GM12873 (cell line): ENCODE measurements at regions not wholly inside any gene's neighbourhood (a gene's known extent, or its start where the extent isn't known, plus 50 kb on each side); places are given as distances from the start of the nearest gene placed in this dataset.

ENCODE experiments used
- TF ChIP-seq, protein P1 (sequence below): IDR thresholded peaks from 2 replicates; pipeline ENCODE4 v1.5.1; 2012; ENCODE audit warnings: low read depth, mild to moderate bottlenecking, moderate library complexity, low read length, control low read depth; ENCODE audit not compliant: insufficient read depth; ENCODE audit errors: missing control alignments

DNA sequence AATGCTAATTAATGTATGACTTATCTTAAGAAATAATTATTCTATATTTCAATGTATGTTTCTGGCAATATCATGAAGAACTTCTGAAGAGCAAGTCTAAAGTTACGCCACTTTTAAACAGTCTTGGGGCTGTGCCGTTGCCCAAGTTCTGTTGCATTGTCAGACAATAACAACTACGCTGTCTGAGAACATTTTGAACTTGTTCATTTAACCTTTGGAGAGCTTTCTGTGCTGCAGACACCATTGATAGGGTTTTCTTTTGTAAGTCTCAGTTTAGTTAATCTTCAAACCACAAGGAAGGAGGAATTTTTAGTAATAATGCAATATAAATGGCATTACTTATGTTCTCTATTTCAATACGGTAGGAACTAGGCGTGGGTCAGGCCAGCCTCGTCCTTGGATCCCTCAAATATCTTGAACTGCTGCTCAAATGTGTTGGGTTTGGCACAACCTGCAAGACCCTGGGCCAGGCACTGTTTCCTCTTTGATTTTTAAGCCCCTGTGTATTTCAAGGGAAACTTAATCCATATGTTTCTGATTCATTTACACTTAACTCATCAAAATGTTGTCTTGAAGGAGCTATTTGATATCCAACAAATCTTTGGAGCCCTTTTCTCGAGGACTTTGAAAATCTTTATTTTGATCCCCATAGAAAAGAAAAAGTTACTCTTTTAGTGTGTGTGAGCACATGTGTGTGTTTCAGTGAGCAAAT lies 215.5 kb downstream of the INHBA start:
- TF ChIP-seq, protein P1, sequence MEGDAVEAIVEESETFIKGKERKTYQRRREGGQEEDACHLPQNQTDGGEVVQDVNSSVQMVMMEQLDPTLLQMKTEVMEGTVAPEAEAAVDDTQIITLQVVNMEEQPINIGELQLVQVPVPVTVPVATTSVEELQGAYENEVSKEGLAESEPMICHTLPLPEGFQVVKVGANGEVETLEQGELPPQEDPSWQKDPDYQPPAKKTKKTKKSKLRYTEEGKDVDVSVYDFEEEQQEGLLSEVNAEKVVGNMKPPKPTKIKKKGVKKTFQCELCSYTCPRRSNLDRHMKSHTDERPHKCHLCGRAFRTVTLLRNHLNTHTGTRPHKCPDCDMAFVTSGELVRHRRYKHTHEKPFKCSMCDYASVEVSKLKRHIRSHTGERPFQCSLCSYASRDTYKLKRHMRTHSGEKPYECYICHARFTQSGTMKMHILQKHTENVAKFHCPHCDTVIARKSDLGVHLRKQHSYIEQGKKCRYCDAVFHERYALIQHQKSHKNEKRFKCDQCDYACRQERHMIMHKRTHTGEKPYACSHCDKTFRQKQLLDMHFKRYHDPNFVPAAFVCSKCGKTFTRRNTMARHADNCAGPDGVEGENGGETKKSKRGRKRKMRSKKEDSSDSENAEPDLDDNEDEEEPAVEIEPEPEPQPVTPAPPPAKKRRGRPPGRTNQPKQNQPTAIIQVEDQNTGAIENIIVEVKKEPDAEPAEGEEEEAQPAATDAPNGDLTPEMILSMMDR: no peak

DNA sequence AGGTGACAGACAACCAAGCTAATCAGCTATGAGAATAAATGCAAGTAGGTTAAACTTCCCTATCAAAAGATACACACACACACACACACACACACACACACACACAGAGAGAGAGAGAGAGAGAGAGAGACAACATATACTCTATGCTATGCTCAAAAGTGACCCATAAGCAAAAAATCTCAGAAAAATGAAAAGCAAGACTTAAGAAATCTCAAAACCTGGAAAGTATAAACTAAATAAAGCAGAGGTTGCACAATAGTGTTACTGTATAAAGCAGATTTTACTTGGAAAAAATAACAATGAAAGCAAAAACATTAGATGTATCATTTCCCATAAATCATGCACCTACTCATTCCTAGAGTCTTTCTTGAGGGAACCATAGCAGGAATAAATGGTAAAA lies 221.5 kb downstream of the INHBA start:
- TF ChIP-seq, protein P1: no peak

GRCh38 chr7:41478187-41478586 lies 224.7 kb downstream of the INHBA start:
- TF ChIP-seq, protein P1: no peak

GRCh38 chr7:41476460-41476803 lies 226.5 kb downstream of the INHBA start:
- TF ChIP-seq, protein P1: no peak

- TF ChIP-seq, protein P1: no peak
Observed at GRCh38 chr7:41475801-41476459, 227.0 kb downstream of the INHBA start.

DNA sequence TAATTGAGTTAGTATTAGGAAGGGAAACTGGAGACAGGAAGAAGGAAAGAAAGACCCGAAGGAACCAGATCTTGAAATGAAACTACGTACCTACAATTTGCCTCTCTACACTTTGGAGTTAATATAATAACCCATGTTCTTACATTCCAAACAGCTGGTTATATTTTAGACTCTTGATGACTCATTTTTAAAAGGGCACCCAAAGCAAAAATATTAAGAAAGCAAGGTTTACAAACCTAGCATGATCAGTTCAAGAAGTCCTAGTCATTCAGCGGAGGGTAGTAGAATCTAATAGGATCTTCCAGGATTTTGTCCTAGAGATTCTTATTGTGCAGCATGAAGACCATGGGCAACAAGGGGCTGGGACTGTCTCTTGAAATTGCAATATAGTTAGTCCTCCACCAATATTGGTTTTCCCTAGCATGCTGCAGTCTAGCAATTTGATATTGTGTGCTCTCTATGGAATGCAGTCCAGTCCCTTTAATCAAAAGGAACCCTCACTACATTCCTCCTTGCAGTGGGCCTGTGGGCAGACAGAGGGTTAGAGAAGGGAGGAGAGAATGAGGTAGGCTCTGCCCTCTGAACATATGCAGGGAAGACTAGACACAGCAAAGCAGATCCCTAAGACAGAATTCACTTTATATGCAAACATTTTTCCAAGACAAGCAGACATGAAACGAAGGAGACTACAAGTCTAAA lies 230.3 kb downstream of the INHBA start:
- TF ChIP-seq, protein P1: no peak

- TF ChIP-seq, protein P1: no peak
Observed at GRCh38 chr7:41470081-41470480, 232.8 kb downstream of the INHBA start.
